Testis (tissue), 2 donors: ENCODE measurements at regions not wholly inside any gene's neighbourhood (a gene's known extent, or its start where the extent isn't known, plus 50 kb on each side); places are given as distances from the start of the nearest gene placed in this dataset.

ENCODE experiments used
- POLR2A ChIP-seq: fragments of 450-650 bp; IDR thresholded peaks from one replicate; pipeline ENCODE4 v1.6.1; 2017; ENCODE audit warnings: antibody characterized with exemption, mild to moderate bottlenecking, moderate library complexity
- TF ChIP-seq, protein P1 (sequence below), 3 experiments: fragments of 450-650 bp in 2 of 3; fragments of 200-600 bp in 1 of 3; sonication (generic) in 1 of 3; IDR thresholded peaks; one replicate each; pipeline ENCODE4 v1.5.1; 2016 to 2019; ENCODE audit warnings: antibody characterized with exemption in 3 of 3, mild to moderate bottlenecking in 2 of 3, moderate library complexity in 1 of 3

GRCh38 chr15:96559087-96559486 is 228.6 kb downstream of the NR2F2 start:
- TF ChIP-seq, protein P1, sequence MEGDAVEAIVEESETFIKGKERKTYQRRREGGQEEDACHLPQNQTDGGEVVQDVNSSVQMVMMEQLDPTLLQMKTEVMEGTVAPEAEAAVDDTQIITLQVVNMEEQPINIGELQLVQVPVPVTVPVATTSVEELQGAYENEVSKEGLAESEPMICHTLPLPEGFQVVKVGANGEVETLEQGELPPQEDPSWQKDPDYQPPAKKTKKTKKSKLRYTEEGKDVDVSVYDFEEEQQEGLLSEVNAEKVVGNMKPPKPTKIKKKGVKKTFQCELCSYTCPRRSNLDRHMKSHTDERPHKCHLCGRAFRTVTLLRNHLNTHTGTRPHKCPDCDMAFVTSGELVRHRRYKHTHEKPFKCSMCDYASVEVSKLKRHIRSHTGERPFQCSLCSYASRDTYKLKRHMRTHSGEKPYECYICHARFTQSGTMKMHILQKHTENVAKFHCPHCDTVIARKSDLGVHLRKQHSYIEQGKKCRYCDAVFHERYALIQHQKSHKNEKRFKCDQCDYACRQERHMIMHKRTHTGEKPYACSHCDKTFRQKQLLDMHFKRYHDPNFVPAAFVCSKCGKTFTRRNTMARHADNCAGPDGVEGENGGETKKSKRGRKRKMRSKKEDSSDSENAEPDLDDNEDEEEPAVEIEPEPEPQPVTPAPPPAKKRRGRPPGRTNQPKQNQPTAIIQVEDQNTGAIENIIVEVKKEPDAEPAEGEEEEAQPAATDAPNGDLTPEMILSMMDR (IDR thresholded peaks at IDR 0.05) = no peak
- TF ChIP-seq POLR2A = no peak
